A673 (cell line): ENCODE measurements at regions not wholly inside any gene's neighbourhood (a gene's known extent, or its start where the extent isn't known, plus 50 kb on each side); places are given as distances from the start of the nearest gene placed in this dataset.

ENCODE experiments used
- CTCF ChIP-seq: fragments of 300-800, 200-600 bp; sonication (generic); conservative IDR thresholded peaks from 2 replicates; pipeline ENCODE4 v1.5.1; 2017; ENCODE audit warnings: low read depth, mild to moderate bottlenecking, antibody characterized with exemption, low read length, moderate library complexity, mixed read lengths
- EZH2 ChIP-seq: fragments of 200-600 bp; sonication (generic); IDR thresholded peaks from 2 replicates; pipeline ENCODE4 v1.6.1; 2017; ENCODE audit warnings: borderline replicate concordance, low read depth, mild to moderate bottlenecking, mixed read lengths, antibody characterized with exemption, low read length; ENCODE audit not compliant: poor library complexity, severe bottlenecking

- TF ChIP-seq CTCF (no peak), EZH2 (no peak)
Measured at GRCh38 chr18:57212678-57213077, 65.8 kb downstream of the BOD1L2 start.
